Activated effector memory CD4-positive, alpha-beta T cell treated with Interleukin-2 at 50 U/mL for 16 hours (primary cell): ENCODE measurements at regions not wholly inside any gene's neighbourhood (a gene's known extent, or its start where the extent isn't known, plus 50 kb on each side); places are given as distances from the start of the nearest gene placed in this dataset.

Source experiments
- DNase-seq: peaks from one replicate; pipeline ENCODE4 v3.0.0-alpha.2; 2020

- no peak for DNase-seq
Measured at GRCh38 chr12:75581515-75581914, 70.1 kb upstream of the KRR1 start.

DNA sequence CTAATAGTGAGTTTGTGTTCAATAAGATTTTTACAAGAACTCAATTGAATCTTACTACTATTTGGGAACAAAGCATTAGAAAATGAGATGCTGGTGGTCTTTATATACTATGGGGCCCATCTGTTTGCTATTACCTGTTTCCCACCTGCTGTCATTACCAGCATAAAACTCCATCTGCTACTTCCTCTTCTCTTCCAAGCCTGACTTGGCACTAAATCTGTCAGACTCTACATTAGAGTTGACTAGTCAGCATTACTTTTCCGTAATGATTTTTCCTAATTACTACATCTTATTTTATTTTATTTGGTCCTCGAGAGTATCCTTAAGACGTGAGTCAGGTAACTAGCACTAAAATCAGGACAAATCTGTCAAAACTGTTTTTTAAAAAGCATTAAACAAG is 68.1 kb upstream of the KRR1 start:
- no peak for DNase-seq

DNA sequence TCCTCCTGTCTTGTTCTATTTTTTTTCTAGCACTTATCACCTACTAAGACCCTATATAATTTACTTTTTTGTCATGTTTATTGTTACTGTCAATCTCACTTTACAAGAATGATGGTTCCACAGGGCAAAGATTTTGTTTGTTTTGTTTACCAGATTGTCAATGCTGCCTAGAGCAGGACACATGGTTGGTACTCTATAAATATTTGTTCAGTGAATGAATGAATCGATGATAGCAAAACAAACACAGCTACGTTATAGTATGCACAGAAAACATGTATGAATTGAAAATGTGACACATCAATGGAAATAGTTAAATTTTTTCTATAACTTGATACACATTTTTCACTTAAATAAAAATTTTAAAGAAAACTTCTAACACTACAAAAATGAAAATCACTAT is 67.1 kb upstream of the KRR1 start:
- no peak for DNase-seq

DNA sequence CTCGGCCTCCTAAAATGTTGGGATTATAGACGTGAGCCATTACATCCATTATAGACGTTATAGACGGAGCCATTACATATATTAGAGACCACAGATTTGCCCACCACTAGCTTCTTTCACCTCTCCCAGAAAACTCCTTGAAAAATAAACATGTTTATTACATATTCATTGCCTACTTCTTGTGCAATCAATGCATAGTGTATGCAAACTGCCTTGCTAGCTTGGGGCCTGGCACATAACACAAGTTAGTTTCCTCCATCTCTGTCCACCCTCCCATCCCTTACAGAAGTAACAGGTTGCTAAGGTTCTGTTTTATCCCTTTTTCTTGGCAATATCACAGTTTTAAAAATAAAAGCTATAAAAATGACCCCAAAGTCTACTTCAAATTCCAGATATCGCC is 66.4 kb upstream of the KRR1 start:
- no peak for DNase-seq

GRCh38 chr12:75571656-75572205 is 60.3 kb upstream of the KRR1 start:
- DNase-seq, result no peak

DNA sequence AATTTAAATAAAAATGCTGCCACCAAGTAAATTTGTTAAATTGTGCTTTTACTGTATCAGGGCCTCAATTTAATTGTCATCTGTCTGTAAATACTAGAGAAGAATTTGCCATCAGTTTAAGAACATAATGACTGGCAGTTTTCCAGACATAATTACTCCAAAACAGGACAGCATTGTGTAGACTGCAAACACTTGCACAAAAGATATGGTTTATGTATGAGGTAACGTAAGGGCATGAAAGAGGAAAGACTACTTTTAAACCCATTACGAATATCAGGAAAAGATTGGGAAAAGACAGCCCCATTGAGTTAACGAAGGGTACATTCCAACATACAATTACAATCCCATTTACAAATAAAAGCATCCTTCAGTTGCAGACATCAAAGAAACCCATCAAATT is 59.8 kb upstream of the KRR1 start:
- no peak for DNase-seq

- no peak for DNase-seq
Measured at GRCh38 chr12:75568801-75569200, 57.4 kb upstream of the KRR1 start.

GRCh38 chr12:75568393-75568792 is 57.0 kb upstream of the KRR1 start:
- no peak for DNase-seq

DNA sequence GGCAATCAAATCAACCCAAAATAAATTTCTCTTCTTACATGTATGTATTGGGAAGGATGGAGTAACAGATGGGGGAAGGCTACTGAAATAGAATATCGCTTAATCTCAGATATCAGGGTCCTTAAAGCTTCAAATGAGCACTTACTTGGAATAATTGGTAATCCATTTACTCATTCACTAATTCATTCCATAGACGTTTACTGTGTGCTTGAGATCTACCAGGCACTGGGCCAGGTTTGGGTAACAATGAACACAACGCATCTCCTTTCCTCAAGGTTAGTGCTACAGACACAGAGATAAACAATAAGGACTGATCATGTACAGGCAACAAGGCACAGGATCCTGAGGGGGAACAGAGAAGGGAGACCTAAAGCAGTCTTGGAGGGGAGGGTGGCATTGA is 54.4 kb upstream of the KRR1 start:
- DNase-seq, result no peak

DNA sequence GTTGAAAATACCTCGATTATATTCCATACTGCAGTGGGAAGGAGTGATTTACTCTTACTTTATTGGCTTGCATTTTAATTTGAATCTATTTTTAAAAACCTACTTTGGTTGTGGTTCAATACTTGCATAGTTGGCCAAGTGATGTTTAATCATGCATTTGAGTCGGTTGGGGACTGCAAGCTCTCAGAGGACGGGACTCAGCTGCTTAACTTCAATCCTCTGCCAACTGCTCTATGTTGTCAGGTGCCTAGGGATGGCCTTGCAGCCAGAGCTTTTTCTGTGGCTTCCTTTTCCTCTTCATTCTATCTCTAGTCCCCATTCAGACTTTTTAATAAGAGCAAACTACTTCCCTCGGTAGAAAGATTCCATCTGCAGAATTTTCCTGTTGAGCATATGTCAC is 53.4 kb upstream of the KRR1 start:
- no peak for DNase-seq

GRCh38 chr12:75564398-75564797 is 53.0 kb upstream of the KRR1 start:
- DNase-seq, result no peak

- no peak for DNase-seq
Measured at GRCh38 chr12:75563351-75563750, 51.9 kb upstream of the KRR1 start.

DNA sequence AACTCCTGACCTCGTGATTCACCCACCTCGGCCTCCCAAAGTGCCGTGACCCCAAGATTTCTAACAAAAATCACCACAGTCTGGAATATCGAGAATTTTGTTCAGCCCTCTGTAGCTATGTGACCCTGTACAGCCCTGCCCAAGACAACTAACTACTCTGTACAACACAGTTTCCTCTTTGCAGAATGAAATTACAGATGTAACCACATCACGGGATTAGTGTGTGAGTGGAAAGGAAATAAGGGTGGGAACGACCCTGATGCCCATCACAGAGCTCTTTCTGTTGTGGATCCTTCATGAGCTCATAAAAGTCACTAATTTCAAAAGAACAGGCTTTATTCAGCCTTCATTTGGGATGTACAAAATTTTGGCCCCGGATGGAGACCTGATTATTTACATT is 50.5 kb upstream of the KRR1 start:
- no peak for DNase-seq
